ENCODE measurements at regions not wholly inside any gene's neighbourhood (a gene's known extent, or its start where the extent isn't known, plus 50 kb on each side); places are given as distances from the start of the nearest gene placed in this dataset.

DNA sequence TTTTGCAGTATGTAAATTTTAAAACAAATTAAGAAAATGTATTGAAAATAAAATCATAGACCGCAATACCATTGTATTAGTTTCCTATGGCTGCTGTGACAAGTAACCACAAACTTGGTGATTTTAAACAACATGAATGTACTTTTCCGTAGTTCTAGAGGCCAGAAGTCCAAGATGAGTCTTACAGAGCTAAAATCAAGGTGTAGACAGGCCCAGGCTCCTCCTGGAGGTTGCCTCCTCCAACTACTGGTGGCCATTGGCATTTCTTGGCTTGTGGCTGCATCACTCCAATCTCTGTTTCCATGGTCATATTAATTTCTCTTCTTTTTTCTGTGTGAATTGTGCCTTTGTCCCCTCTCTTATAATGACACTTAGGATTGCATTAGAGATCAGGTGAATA lies 59.2 kb upstream of the ETAA1 start:
- Mint-ChIP-seq H3K36me3 (ENCODE audit: low read depth) (peaks cover 1% of the 10 kb centered on the region), H3K27ac (ENCODE audit: unreplicated experiment) (no peak overlapping the region), H3K9me3 (ENCODE audit: low read depth) (peaks cover 7% of the 10 kb centered on the region), H3K4me1 (ENCODE audit: low read depth) (no peaks in the 10 kb centered on the region), H3K4me3 (ENCODE audit: unreplicated experiment) (no peak overlapping the region), H3K27me3 (ENCODE audit: low read depth) (peaks cover 11% of the 10 kb centered on the region)
- no peak for DNase-seq (ENCODE audit: low spot score)
- TF ChIP-seq, protein P1, sequence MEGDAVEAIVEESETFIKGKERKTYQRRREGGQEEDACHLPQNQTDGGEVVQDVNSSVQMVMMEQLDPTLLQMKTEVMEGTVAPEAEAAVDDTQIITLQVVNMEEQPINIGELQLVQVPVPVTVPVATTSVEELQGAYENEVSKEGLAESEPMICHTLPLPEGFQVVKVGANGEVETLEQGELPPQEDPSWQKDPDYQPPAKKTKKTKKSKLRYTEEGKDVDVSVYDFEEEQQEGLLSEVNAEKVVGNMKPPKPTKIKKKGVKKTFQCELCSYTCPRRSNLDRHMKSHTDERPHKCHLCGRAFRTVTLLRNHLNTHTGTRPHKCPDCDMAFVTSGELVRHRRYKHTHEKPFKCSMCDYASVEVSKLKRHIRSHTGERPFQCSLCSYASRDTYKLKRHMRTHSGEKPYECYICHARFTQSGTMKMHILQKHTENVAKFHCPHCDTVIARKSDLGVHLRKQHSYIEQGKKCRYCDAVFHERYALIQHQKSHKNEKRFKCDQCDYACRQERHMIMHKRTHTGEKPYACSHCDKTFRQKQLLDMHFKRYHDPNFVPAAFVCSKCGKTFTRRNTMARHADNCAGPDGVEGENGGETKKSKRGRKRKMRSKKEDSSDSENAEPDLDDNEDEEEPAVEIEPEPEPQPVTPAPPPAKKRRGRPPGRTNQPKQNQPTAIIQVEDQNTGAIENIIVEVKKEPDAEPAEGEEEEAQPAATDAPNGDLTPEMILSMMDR (IDR thresholded peaks at IDR 0.05) = no peak

DNA sequence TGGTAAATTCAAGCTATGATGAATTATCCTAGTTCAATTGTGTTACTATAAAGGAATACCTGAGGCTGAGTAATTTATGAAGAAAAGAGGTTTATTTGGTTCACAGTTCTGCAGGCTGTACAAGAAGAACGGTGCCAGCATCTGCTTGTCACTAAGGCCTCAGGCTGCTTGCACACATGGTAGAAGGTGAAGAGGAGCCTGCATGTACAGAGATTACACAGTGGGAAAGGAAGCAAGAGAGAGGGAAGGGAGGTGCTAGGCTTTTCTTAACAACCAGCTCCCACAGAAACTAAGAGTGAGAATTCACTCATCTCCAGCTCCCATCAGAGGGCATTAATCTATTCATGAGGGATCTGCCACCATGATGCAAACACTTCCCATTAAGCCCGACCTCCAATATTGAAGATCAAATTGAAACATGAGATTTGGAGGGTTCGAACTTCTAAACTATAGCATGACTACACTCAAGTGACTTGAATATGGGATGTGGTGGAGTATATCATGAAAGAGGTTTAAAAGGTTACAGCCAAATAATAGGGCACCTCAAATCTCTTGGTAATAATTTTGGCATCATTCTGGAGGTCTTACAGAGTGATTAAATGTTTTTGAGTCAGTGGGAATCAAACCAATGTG lies 58.4 kb upstream of the ETAA1 start:
- TF ChIP-seq, protein P1 (IDR thresholded peaks at IDR 0.05) = no peak
- Mint-ChIP-seq H3K36me3 (ENCODE audit: low read depth) (peaks cover 1% of the 10 kb centered on the region), H3K9me3 (ENCODE audit: low read depth) (peaks cover 7% of the 10 kb centered on the region), H3K4me1 (ENCODE audit: low read depth) (no peaks in the 10 kb centered on the region), H3K4me3 (ENCODE audit: unreplicated experiment) (no peak overlapping the region), H3K27me3 (ENCODE audit: low read depth) (peaks cover 7% of the 10 kb centered on the region), H3K27ac (ENCODE audit: unreplicated experiment) (no peak overlapping the region)
- no peak for DNase-seq (ENCODE audit: low spot score)

DNA sequence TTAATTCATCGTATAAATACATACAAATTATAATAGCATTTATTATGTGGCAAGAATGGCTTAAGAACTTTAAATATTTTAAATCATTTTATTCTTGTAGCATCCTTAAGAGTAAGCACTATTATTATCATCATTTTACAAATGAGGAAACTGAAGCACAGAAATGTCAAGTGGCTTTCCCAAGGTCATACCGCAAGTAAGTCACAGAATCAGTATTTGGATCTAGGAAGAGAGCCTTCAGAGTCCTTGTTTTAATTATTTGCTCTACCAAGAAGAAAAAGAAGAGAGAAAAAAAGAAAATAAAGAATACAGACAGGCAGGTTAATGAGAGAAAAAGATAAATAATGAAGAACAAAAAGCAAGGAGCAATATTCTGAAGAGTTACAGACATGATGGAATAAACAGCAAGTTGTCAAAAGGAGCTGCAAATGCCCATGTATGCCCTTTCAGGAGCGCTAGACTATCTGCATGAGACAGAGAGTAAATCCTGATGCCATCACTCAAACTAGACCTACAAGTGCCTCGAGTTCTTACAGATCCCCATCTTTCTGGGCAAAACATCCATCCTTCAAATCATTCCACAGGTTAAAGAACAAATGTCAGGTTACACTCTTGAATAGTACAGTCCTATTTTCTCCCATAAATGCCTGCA lies 57.8 kb upstream of the ETAA1 start:
- peaks cover 7% of the 10 kb centered on the region for H3K9me3 Mint-ChIP-seq (ENCODE audit: low read depth)

DNA sequence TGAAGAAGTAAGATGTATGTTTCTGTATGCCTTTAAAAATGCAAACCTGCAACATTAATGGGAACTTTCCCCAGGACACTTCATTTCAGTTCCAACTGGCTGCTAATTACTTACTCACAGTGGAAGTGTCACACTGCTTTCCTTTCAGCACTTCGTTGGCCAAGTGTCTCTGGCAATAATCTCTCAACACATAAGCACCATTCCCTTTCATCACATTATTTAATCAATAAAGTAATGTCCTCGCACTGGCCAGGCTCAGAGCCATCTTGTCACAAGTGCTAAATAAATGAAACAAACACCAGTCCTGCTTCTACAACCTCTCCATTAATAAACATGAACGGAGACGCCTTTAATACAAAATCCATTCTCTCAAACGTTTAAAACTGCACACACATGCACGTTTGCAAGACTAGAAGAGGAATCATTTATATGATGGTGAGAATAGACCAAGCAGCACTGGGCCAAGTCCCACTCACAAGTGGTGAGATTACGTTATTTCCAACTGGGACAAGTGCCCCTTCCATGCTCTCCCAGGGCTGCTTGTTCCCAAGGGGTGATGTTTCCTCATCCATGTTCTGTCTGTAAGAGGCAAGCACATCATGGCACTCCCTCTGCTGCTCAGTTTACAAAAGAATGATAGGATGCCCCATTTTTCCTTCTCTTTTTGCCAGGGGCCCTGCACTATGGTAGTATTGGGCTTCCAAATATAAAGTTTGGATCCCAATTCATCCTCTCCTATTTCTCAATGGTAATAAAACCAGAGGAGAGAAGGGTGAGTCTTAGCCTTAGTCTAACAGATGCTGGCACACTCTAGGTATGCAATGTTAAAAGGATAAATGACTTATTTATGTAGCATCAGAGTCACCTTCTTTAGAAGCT lies 56.8 kb upstream of the ETAA1 start:
- Mint-ChIP-seq H3K27ac (ENCODE audit: unreplicated experiment) (no peak overlapping the region), H3K4me1 (ENCODE audit: low read depth) (no peaks in the 10 kb centered on the region), H3K4me3 (ENCODE audit: unreplicated experiment) (no peak overlapping the region), H3K27me3 (ENCODE audit: low read depth) (peaks cover 7% of the 10 kb centered on the region), H3K9me3 (ENCODE audit: low read depth) (peaks cover 7% of the 10 kb centered on the region), H3K36me3 (ENCODE audit: low read depth) (peaks cover 1% of the 10 kb centered on the region)
- no peak for DNase-seq (ENCODE audit: low spot score)
- TF ChIP-seq, protein P1 (IDR thresholded peaks at IDR 0.05) = no peak

More for the DNA sequence above, 57.8 kb upstream of the ETAA1 start:
- TF ChIP-seq, protein P1 (IDR thresholded peaks at IDR 0.05) = no peak
- Mint-ChIP-seq H3K27ac (ENCODE audit: unreplicated experiment) (no peak overlapping the region), H3K4me3 (ENCODE audit: unreplicated experiment) (no peak overlapping the region), H3K36me3 (ENCODE audit: low read depth) (peaks cover 1% of the 10 kb centered on the region), H3K27me3 (ENCODE audit: low read depth) (peaks cover 7% of the 10 kb centered on the region), H3K4me1 (ENCODE audit: low read depth) (no peaks in the 10 kb centered on the region)
- DNase-seq (ENCODE audit: low spot score) = no peak

DNA sequence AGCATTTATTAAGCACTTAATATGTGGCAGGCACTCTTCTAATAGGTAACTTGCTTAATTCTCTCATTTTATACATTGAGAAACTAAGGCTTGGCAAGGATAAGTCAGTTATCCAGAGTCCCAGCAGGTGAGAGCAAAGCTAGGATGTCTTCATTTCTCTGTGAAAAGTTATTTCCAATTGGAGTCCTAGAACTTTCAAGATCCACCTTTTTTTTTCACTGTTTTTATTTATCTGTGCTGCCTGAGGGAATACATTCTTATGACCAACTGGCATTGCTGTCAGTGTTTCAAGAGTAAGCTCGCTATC lies 56.2 kb upstream of the ETAA1 start:
- Mint-ChIP-seq H3K36me3 (ENCODE audit: low read depth) (peaks cover 1% of the 10 kb centered on the region), H3K27me3 (ENCODE audit: low read depth) (peaks cover 7% of the 10 kb centered on the region), H3K27ac (ENCODE audit: unreplicated experiment) (no peak overlapping the region), H3K4me3 (ENCODE audit: unreplicated experiment) (no peak overlapping the region), H3K4me1 (ENCODE audit: low read depth) (no peaks in the 10 kb centered on the region), H3K9me3 (ENCODE audit: low read depth) (peaks cover 8% of the 10 kb centered on the region)
- no peak for DNase-seq (ENCODE audit: low spot score)
- TF ChIP-seq, protein P1 (IDR thresholded peaks at IDR 0.05) = no peak

Data from chondrocyte (in vitro differentiated cells).